Muscle of back (tissue), 3 donors: ENCODE measurements at regions not wholly inside any gene's neighbourhood (a gene's known extent, or its start where the extent isn't known, plus 50 kb on each side); places are given as distances from the start of the nearest gene placed in this dataset.
"Not testable (repeated sequence)": the region's sequence is repeated elsewhere in the genome, so short reads cannot be mapped to it uniquely, and the experiment has no call there.

Experiments
- DNase-seq, 3 donors: peaks; one replicate each; pipeline versions ENCODE4 v3.0.0 to v3.0.0-alpha.2; 2013

- DNase-seq, result no peak
Observed at GRCh38 chr10:36452851-36453250, 672.5 kb upstream of the ANKRD30A start.

GRCh38 chr10:36451391-36451970 lies 673.9 kb upstream of the ANKRD30A start:
- no peak for DNase-seq

- no peak for DNase-seq
Observed at GRCh38 chr10:36450380-36450779, 675.0 kb upstream of the ANKRD30A start.

- DNase-seq, result no peak
Observed at GRCh38 chr10:36448760-36449691, 676.4 kb upstream of the ANKRD30A start.

- peak; percentile 62 to 86 (median 66) for DNase-seq
Observed at GRCh38 chr10:36446881-36447280, 678.5 kb upstream of the ANKRD30A start.

- DNase-seq, result no peak
Observed at GRCh38 chr10:36443233-36443632, 682.2 kb upstream of the ANKRD30A start.

GRCh38 chr10:36441557-36441956 lies 683.8 kb upstream of the ANKRD30A start:
- no peak for DNase-seq

- DNase-seq, result no peak
Observed at GRCh38 chr10:36440539-36440938, 684.9 kb upstream of the ANKRD30A start.

- DNase-seq, result no peak
Observed at GRCh38 chr10:36437367-36437766, 688.0 kb upstream of the ANKRD30A start.

- DNase-seq, result no peak
Observed at GRCh38 chr10:36428507-36428906, 696.9 kb upstream of the ANKRD30A start.

GRCh38 chr10:36425131-36425797 lies 700.1 kb upstream of the ANKRD30A start:
- DNase-seq, result peak; percentile 81 to 90 (median 82)

- peak in 1 of 3 donors; percentile 58 for DNase-seq
Observed at GRCh38 chr10:36424502-36424901, 700.9 kb upstream of the ANKRD30A start.

- peak in 1 of 3 donors; percentile 52 for DNase-seq
Observed at GRCh38 chr10:36423821-36424248, 701.6 kb upstream of the ANKRD30A start.

GRCh38 chr10:36421992-36422391 lies 703.4 kb upstream of the ANKRD30A start:
- DNase-seq, result peak; percentile 77 to 90 (median 79)

GRCh38 chr10:36416513-36416912 lies 708.9 kb upstream of the ANKRD30A start:
- DNase-seq, result no peak

- DNase-seq, result no peak
Observed at GRCh38 chr10:36412942-36413341, 712.5 kb upstream of the ANKRD30A start.

- not testable (repeated sequence) for DNase-seq
Observed at GRCh38 chr10:36400238-36400637, 725.2 kb upstream of the ANKRD30A start.

GRCh38 chr10:36393801-36394200 lies 731.6 kb upstream of the ANKRD30A start:
- DNase-seq, result no peak

- DNase-seq, result peak in 1 of 3 donors; percentile 29
Observed at GRCh38 chr10:36391405-36391804, 734.0 kb upstream of the ANKRD30A start.

GRCh38 chr10:36390221-36390620 lies 735.2 kb upstream of the ANKRD30A start:
- peak in 2 of 3 donors; percentile 16 to 56 for DNase-seq

GRCh38 chr10:36388166-36388565 lies 737.2 kb upstream of the ANKRD30A start:
- DNase-seq, result no peak

GRCh38 chr10:36385693-36386092 lies 739.7 kb upstream of the ANKRD30A start:
- DNase-seq, result no peak

- DNase-seq, result no peak
Observed at GRCh38 chr10:36383349-36383748, 741.3 kb upstream of the FZD8 start.
